ENCODE measurements at regions not wholly inside any gene's neighbourhood (a gene's known extent, or its start where the extent isn't known, plus 50 kb on each side); places are given as distances from the start of the nearest gene placed in this dataset.

DNA sequence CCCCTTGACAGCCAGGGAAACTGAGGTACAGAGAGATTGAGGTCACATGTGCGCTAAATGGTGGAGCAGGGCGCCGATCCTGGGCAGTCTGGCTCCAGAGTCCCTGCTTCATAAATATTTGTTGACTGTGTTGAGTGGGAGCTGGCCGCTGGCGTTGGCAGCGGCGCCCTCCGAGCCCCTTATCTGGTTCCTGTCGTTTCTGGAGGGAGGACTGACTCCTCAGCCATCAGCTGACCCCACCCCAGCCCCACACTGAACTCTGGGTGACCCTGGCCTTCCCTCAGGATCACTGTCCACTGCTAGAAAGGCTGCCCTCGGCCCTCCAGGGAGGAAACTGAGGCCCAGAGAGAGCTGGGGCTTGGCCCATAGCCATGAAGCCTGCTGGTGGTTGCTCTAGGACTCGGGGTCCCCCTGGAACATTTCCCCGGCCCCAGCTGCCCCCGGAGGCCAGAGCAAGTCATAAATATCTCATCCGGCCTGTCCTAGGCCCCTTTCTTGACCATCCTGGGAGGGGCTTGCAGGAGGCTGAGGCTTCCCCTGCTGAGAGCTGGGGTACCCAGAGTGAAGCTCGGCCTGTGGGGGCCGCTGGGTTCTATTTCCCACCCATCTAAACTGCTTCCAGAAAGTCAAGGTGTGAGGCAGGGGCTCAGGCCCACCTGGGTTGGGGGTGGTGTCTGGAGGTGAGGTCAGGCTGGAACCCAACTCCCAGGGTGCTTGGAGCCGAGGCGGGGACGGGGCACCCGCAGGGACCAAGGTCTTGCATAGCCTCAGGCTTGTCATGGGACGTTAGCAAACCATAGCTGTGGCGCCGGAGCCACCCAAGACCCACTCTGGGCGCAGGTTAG lies 51.7 kb upstream of the GSE1 start:
- no peaks in the 10 kb centered on the region for H3K9me3 ChIP-seq (ENCODE audit: control insufficient read depth in 1 of 2, low read length in 2 of 2)
- H3K27me3 ChIP-seq (ENCODE audit: control insufficient read depth in 1 of 2, insufficient read depth in 2 of 2, low read length in 2 of 2), result no peaks in the 10 kb centered on the region
- no peak overlapping the region for H3K9ac ChIP-seq (ENCODE audit: low read depth in 1 of 2, low read length in 2 of 2)
- no peaks in the 10 kb centered on the region for H3K36me3 ChIP-seq (ENCODE audit: control insufficient read depth in 1 of 2, insufficient read depth in 2 of 2, low read length in 2 of 2)
- peaks cover 43 to 79% of the 10 kb centered on the region in 2 donors for H3K4me1 ChIP-seq (ENCODE audit: control insufficient read depth in 1 of 2, insufficient read depth in 2 of 2, low read length in 2 of 2)
- H3K4me3 ChIP-seq (ENCODE audit: low read depth in 1 of 2, low read length in 2 of 2), result no peak overlapping the region
- H3K27ac ChIP-seq (ENCODE audit: low read depth, low read length), result no peak overlapping the region

DNA sequence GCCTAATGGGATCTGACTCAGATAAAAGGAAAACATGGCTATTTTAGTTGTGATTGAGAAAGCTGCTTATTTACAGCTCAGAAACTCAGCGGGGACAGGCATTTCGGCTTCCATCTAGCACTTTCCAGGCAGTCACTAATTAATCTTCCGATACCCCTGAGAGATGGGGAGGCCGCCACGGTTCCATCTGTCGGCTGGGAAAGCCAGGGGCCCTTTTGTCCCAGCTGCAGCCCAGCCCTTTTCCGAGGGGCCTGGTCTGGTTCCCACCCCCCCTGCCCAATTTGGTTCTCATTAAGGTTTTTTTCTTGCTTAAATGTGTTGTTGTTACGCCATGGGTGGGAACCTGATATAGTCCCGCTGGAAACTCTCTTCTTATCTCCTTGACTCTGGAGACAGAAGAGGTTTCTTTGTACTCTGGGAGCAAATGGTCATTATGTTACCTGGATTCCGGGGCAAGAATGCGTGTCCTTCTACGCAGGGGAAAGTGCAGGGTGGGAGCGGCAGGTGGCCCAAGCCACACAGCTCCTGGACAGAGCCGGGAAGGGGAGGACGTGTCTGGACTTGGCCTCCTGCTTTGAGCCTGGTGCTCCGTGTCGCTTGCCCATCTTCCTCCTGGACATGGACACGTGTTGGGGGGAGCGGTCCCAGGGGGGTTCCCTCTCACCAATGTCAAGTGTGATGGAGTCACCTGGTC lies 50.9 kb upstream of the GSE1 start:
- Histone ChIP-seq H3K4me3 (ENCODE audit: low read depth in 1 of 2, low read length in 2 of 2) (no peak overlapping the region), H3K27me3 (ENCODE audit: control insufficient read depth in 1 of 2, insufficient read depth in 2 of 2, low read length in 2 of 2) (no peaks in the 10 kb centered on the region), H3K9ac (ENCODE audit: low read depth in 1 of 2, low read length in 2 of 2) (no peak overlapping the region), H3K4me1 (ENCODE audit: control insufficient read depth in 1 of 2, insufficient read depth in 2 of 2, low read length in 2 of 2) (peaks cover 45 to 84% of the 10 kb centered on the region in 2 donors), H3K9me3 (ENCODE audit: control insufficient read depth in 1 of 2, low read length in 2 of 2) (no peaks in the 10 kb centered on the region), H3K36me3 (ENCODE audit: control insufficient read depth in 1 of 2, insufficient read depth in 2 of 2, low read length in 2 of 2) (no peaks in the 10 kb centered on the region), H3K27ac (ENCODE audit: low read depth, low read length) (peak overlapping the region; percentile 30)

DNA sequence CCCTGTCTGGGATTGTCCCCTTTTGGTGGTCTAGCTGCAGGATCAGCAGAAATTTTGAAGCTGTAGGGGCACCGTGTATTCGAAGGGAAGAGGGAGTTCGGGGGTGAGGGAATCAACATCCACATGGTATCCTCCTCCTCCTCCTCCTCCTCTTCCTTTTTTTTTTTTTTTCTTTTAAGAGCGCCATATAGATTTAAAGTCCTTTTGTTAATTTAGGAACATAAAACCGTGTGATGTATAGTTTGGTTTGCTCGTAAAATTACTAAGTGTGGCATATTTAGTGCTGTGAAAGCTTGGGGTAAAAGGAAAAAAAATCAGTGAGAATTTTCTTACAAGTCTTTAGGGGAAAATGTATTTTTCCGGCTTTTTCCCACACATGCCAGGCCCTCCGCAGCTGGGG lies 50.1 kb upstream of the GSE1 start:
- H3K27me3 ChIP-seq (ENCODE audit: control insufficient read depth in 1 of 2, insufficient read depth in 2 of 2, low read length in 2 of 2), result no peaks in the 10 kb centered on the region
- H3K27ac ChIP-seq (ENCODE audit: low read depth, low read length), result no peak overlapping the region
- H3K4me3 ChIP-seq (ENCODE audit: low read depth in 1 of 2, low read length in 2 of 2), result no peak overlapping the region
- no peak overlapping the region for H3K9ac ChIP-seq (ENCODE audit: low read depth in 1 of 2, low read length in 2 of 2)
- peaks cover 53 to 85% of the 10 kb centered on the region in 2 donors for H3K4me1 ChIP-seq (ENCODE audit: control insufficient read depth in 1 of 2, insufficient read depth in 2 of 2, low read length in 2 of 2)
- H3K9me3 ChIP-seq (ENCODE audit: control insufficient read depth in 1 of 2, low read length in 2 of 2), result no peaks in the 10 kb centered on the region
- H3K36me3 ChIP-seq (ENCODE audit: control insufficient read depth in 1 of 2, insufficient read depth in 2 of 2, low read length in 2 of 2), result no peaks in the 10 kb centered on the region

All from duodenal mucosa (tissue), 2 donors.